ENCODE measurements at regions not wholly inside any gene's neighbourhood (a gene's known extent, or its start where the extent isn't known, plus 50 kb on each side); places are given as distances from the start of the nearest gene placed in this dataset.

- in situ Hi-C loops (cut with MboI; ENCODE audit: low pct_unique_long_range_greater_than_20kb, low sequenced_read_pairs, unreplicated experiment), result no loop called here
- DNase-seq (ENCODE audit: low spot score), result no peak
- no peak for TF ChIP-seq CTCF (IDR thresholded peaks at IDR 0.05; ENCODE audit: extremely low read depth, insufficient read depth, missing control alignments)
These were observed 557.5 kb upstream of the PCDH15 start for GRCh38 chr10:55358539-55358938.

- TF ChIP-seq CTCF (IDR thresholded peaks at IDR 0.05; ENCODE audit: extremely low read depth, insufficient read depth, missing control alignments), result no peak
- in situ Hi-C loops (cut with MboI; ENCODE audit: low pct_unique_long_range_greater_than_20kb, low sequenced_read_pairs, unreplicated experiment), result no loop called here
- DNase-seq (ENCODE audit: low spot score), result no peak
These were observed 552.4 kb upstream of the PCDH15 start for GRCh38 chr10:55353414-55353813.

- no peak for TF ChIP-seq CTCF (IDR thresholded peaks at IDR 0.05; ENCODE audit: extremely low read depth, insufficient read depth, missing control alignments)
- in situ Hi-C loops (cut with MboI; ENCODE audit: low pct_unique_long_range_greater_than_20kb, low sequenced_read_pairs, unreplicated experiment), result no loop called here
- DNase-seq (ENCODE audit: low spot score), result no peak
These were observed 550.4 kb upstream of the PCDH15 start for GRCh38 chr10:55351431-55351830.

- DNase-seq (ENCODE audit: low spot score), result no peak
- in situ Hi-C loops (cut with MboI; ENCODE audit: low pct_unique_long_range_greater_than_20kb, low sequenced_read_pairs, unreplicated experiment), result no loop called here
- TF ChIP-seq CTCF (IDR thresholded peaks at IDR 0.05; ENCODE audit: extremely low read depth, insufficient read depth, missing control alignments), result no peak
These were observed 547.5 kb upstream of the PCDH15 start for GRCh38 chr10:55348534-55348933.

GRCh38 chr10:55330486-55330885 is 529.5 kb upstream of the PCDH15 start:
- in situ Hi-C loops (cut with MboI; ENCODE audit: low pct_unique_long_range_greater_than_20kb, low sequenced_read_pairs, unreplicated experiment), result no loop called here
- no peak for TF ChIP-seq CTCF (IDR thresholded peaks at IDR 0.05; ENCODE audit: extremely low read depth, insufficient read depth, missing control alignments)
- no peak for DNase-seq (ENCODE audit: low spot score)

- no peak for TF ChIP-seq CTCF (IDR thresholded peaks at IDR 0.05; ENCODE audit: extremely low read depth, insufficient read depth, missing control alignments)
- no peak for DNase-seq (ENCODE audit: low spot score)
- in situ Hi-C loops (cut with MboI; ENCODE audit: low pct_unique_long_range_greater_than_20kb, low sequenced_read_pairs, unreplicated experiment), result no loop called here
These were observed 528.8 kb upstream of the PCDH15 start for GRCh38 chr10:55329796-55330195.

GRCh38 chr10:55320187-55320700 is 519.2 kb upstream of the PCDH15 start:
- in situ Hi-C loops (cut with MboI; ENCODE audit: low pct_unique_long_range_greater_than_20kb, low sequenced_read_pairs, unreplicated experiment), result no loop called here
- no peak for TF ChIP-seq CTCF (IDR thresholded peaks at IDR 0.05; ENCODE audit: extremely low read depth, insufficient read depth, missing control alignments)
- DNase-seq (ENCODE audit: low spot score), result no peak

Data from GM13977 (cell line).